ENCODE measurements at regions not wholly inside any gene's neighbourhood (a gene's known extent, or its start where the extent isn't known, plus 50 kb on each side); places are given as distances from the start of the nearest gene placed in this dataset.

DNA sequence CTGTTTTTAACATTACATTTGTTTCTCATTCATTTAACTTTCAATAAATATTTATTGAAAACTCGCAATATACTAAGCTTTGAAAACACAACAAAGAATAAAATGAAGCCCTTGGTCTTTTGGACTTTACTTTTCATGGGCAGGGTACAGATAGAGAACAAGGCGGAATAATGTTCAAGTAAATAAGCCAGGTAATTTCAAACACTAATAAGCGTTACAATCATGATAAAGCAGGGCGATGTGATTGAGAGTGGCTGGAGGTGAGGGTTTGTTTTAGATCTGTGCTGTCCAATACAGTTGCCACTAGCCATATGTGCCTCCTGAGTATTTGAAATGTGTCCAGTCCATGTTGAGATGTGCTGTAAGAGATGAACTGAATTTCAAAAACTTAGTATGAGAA lies 307.1 kb downstream of the ALDH8A1 start (continued):
- no peak for TF ChIP-seq YBX1 (IDR thresholded peaks at IDR 0.05)

DNA sequence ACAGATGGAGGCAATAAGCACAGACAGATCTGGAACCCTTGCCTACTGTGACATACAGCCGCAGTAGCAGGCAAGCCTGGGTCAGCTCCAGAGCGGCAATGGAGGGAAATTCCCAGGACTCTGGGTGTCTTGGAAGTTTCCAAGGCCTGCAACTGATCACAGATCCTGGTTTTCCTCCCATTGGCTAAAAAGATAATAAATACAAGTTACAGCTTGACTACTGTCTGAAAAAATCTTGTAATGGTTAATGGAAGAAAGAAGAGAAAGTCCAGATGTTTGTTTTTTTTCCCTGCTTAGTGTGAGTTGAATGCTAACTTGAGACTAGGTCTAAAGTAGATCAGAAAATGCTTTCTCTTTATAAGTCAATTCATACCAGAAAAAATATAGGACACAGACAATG lies 307.6 kb downstream of the ALDH8A1 start:
- DNase-seq (ENCODE audit: extremely low read depth in 1 of 4, low spot score in 3 of 4) (no peak), FAIRE-seq (no peak), ATAC-seq (no peak)
- POLR2A ChIA-PET, result interaction anchor here (1.4 to 1.6 kb wide), 2 partner anchors 10 to 475 kb away, joined by 3 to 4 read pairs; no protein-coding TSS in a partner anchor
- H3K4me2 ChIP-seq (ENCODE audit: insufficient read depth, low read length), result no peak overlapping the region
- no peaks in the 10 kb centered on the region for H3K27me3 ChIP-seq (ENCODE audit: control insufficient read depth in 2 of 2, insufficient read depth in 2 of 2, low read length in 2 of 2)
- H4K20me1 ChIP-seq (replicated peaks; ENCODE audit: control insufficient read depth, insufficient read depth, low read length), result no peaks in the 10 kb centered on the region
- H3K36me3 ChIP-seq (ENCODE audit: control insufficient read depth, insufficient read depth, low read length), result no peaks in the 10 kb centered on the region
- BruUV-seq (replicated peaks), result no TSS peak
- CTCF ChIA-PET (ENCODE audit: low intra/inter-chr PET ratio), result no interaction called here
- 6% methylated on average over 2 of the region's 2 CpGs for WGBS (ENCODE audit: insufficient coverage, low coverage, missing lambda C conversion rate)
- no peaks in the 10 kb centered on the region for H3K79me2 ChIP-seq (ENCODE audit: control insufficient read depth, insufficient read depth, low read length)
- intact Hi-C loops (cut with micrococcal nuclease) (loop anchor here (5.0 to 10.0 kb wide), 5 partner anchors 180 to 793 kb away; no protein-coding TSS in a partner anchor), in situ Hi-C loops (cut with MboI) (no loop called here)
- H2AFZ ChIP-seq (ENCODE audit: low read depth, low read length), result no peak overlapping the region
- H3K4me1 ChIP-seq (replicated peaks in 1 of 2; ENCODE audit: control insufficient read depth in 2 of 2, insufficient read depth in 2 of 2, low read length in 2 of 2), result 0 out of 5 replicates have a peak, but pooled peaks cover 0 to 2% of the 10 kb centered on the region in 2 experiments
- no peak overlapping the region for H3K9ac ChIP-seq (ENCODE audit: insufficient read depth in 1 of 2, low read depth in 2 of 2, low read length in 2 of 2)
- H3K9me1 ChIP-seq (ENCODE audit: control insufficient read depth, insufficient read depth, low read length), result no peaks in the 10 kb centered on the region
- no peak overlapping the region for H3K27ac ChIP-seq (ENCODE audit: extremely low read depth, low read depth, low read length)
- H3K9me3 ChIP-seq (replicated peaks; ENCODE audit: control insufficient read depth, insufficient read depth, low read depth, low read length), result no peaks in the 10 kb centered on the region
- H3K4me3 ChIP-seq, result no peak overlapping the region
- no peak for TF ChIP-seq ZNF644 (tag; IDR thresholded peaks at IDR 0.05; ENCODE audit: low read depth)
- TF ChIP-seq NEUROD1 (IDR thresholded peaks at IDR 0.05; ENCODE audit: borderline replicate concordance, low read depth, low read length, partially characterized antibody), result no peak
- no peak for TF ChIP-seq ZKSCAN3 (CRISPR knock-in tag; IDR thresholded peaks at IDR 0.05)
- no peak for TF ChIP-seq HSF4 (CRISPR knock-in tag; IDR thresholded peaks at IDR 0.05; ENCODE audit: borderline replicate concordance)
- no peak for TF ChIP-seq ZNF324 (CRISPR knock-in tag; IDR thresholded peaks at IDR 0.05)
- TF ChIP-seq, protein P1, sequence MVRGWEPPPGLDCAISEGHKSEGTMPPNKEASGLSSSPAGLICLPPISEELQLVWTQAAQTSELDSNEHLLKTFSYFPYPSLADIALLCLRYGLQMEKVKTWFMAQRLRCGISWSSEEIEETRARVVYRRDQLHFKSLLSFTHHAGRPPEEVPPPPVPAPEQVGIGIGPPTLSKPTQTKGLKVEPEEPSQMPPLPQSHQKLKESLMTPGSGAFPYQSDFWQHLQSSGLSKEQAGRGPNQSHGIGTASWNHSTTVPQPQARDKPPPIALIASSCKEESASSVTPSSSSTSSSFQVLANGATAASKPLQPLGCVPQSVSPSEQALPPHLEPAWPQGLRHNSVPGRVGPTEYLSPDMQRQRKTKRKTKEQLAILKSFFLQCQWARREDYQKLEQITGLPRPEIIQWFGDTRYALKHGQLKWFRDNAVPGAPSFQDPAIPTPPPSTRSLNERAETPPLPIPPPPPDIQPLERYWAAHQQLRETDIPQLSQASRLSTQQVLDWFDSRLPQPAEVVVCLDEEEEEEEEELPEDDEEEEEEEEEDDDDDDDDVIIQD (CRISPR knock-in tag; IDR thresholded peaks at IDR 0.05), result no peak
- no peak for TF ChIP-seq RBM39 (optimal IDR thresholded peaks at IDR 0.05; ENCODE audit: low read depth, low read length)
- TF ChIP-seq ARID1B (IDR thresholded peaks at IDR 0.05), result no peak
- no peak for TF ChIP-seq KLF16 (IDR thresholded peaks at IDR 0.05)
- TF ChIP-seq ZNF778 (CRISPR knock-in tag; IDR thresholded peaks at IDR 0.05), result no peak
- no peak for TF ChIP-seq GABPB2 (CRISPR knock-in tag; conservative IDR thresholded peaks at IDR 0.05)
- TF ChIP-seq, protein P2, sequence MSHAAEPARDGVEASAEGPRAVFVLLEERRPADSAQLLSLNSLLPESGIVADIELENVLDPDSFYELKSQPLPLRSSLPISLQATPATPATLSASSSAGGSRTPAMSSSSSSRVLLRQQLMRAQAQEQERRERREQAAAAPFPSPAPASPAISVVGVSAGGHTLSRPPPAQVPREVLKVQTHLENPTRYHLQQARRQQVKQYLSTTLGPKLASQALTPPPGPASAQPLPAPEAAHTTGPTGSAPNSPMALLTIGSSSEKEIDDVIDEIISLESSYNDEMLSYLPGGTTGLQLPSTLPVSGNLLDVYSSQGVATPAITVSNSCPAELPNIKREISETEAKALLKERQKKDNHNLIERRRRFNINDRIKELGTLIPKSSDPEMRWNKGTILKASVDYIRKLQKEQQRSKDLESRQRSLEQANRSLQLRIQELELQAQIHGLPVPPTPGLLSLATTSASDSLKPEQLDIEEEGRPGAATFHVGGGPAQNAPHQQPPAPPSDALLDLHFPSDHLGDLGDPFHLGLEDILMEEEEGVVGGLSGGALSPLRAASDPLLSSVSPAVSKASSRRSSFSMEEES (CRISPR knock-in tag; IDR thresholded peaks at IDR 0.05), result no peak
- TF ChIP-seq, protein P3, sequence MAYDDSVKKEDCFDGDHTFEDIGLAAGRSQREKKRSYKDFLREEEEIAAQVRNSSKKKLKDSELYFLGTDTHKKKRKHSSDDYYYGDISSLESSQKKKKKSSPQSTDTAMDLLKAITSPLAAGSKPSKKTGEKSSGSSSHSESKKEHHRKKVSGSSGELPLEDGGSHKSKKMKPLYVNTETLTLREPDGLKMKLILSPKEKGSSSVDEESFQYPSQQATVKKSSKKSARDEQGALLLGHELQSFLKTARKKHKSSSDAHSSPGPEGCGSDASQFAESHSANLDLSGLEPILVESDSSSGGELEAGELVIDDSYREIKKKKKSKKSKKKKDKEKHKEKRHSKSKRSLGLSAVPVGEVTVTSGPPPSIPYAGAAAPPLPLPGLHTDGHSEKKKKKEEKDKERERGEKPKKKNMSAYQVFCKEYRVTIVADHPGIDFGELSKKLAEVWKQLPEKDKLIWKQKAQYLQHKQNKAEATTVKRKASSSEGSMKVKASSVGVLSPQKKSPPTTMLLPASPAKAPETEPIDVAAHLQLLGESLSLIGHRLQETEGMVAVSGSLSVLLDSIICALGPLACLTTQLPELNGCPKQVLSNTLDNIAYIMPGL (CRISPR knock-in tag; IDR thresholded peaks at IDR 0.05), result no peak
- TF ChIP-seq TBP (optimal IDR thresholded peaks at IDR 0.05; ENCODE audit: low read depth, low read length), result no peak
